DMS53 treated with DMSO at 0.1 percent for 48 hours (cell line): ENCODE measurements at regions not wholly inside any gene's neighbourhood (a gene's known extent, or its start where the extent isn't known, plus 50 kb on each side); places are given as distances from the start of the nearest gene placed in this dataset.

Experiments
- DNase-seq: peaks from one replicate; lab custom pipeline; 2025; ENCODE audit not compliant: unreplicated experiment; lab: John Stamatoyannopoulos, UW

DNA sequence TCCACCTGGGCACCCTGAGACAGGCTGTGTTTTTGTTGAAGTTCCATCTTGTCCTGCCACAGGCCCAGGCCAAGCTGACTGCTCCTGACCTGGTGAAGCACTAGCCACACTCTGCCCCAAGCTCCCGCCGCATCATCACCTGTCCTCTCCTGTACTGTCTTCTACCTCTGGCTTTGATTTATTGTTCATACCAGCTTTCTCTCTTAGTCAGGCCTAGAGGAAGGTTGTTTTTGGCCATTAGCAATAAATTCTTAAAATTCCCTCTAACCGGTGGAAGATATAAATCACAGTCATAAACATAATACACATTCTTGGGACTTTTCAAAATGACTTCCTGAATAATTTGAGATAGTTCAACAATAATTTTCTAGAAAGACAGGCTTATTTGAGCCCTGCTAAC lies 169.4 kb downstream of the DAD1 start:
- DNase-seq = no peak

DNA sequence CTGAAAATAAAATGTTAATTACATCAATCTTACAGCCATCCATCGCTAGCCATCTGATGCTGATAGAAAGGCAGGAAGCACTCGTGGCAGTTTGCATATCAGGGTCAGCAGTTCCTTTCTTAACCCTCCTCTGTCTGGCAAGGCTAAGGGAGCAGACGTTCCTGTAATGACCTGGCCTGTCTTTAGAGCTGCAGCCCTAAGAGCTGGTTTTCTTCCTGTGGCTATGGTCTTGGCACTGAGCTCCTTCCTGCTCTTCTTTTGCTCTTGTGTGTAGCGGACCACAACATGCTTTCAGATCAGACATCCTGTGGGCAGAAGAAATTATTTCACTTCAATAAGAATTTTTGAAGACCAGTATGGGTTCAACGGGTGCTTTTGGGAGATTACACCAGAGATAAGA lies 170.4 kb downstream of the DAD1 start:
- DNase-seq = no peak

DNA sequence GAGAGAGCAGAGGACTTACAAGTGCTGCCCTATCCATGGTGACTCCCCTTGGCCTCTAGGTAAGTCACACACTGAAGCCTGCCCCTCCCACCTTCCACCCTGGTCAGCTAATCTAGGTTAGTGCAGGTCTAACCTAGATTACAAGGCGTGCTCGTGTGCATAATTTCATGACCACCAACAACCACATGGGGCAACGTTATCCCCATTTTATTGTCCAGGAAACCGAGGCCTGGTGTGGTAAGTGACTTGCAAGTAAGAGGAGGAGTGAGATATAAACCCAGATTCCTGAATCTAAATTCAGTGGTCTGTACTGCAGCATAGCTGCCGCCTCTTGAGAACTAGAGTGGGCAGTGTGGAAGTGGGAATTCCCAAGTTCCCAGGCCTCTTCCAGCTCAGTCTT lies 171.1 kb downstream of the DAD1 start:
- no peak for DNase-seq

DNA sequence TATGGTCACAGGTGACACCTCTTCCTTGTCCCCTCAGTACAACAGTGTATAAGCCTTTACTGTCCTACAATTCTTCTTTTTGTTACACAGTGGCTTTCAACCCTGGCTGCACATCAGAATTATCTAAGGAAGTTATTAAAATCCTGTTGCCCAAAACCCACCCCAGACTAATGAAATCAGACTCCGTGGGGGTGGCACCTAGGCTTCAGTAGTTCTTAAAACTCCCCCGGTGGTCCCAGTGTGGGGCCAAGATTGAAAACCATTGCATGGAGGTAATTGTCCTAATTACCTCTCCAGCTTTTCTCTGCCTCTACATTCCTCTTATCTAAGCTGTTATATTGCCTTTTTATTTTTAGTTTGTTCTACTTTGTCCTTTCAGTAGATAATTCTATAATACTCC lies 172.8 kb downstream of the DAD1 start:
- DNase-seq = no peak

DNA sequence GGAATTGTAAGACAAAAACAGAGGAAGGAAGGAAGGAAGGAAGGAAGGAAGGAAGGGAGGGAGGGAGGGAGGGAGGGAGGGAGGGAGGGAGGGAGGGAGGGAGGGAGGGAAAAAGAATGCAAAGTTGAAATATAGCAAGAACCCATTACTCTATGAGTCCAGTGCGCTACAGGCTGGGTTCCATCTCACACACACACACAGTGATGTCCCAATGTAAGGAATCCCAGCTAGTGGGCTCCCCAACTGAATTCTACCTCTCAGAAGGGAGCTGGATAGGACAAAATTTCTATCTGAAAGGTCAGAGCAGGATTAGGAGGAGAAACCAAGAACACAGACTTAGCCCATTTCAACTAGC lies 173.4 kb downstream of the DAD1 start:
- DNase-seq = no peak

DNA sequence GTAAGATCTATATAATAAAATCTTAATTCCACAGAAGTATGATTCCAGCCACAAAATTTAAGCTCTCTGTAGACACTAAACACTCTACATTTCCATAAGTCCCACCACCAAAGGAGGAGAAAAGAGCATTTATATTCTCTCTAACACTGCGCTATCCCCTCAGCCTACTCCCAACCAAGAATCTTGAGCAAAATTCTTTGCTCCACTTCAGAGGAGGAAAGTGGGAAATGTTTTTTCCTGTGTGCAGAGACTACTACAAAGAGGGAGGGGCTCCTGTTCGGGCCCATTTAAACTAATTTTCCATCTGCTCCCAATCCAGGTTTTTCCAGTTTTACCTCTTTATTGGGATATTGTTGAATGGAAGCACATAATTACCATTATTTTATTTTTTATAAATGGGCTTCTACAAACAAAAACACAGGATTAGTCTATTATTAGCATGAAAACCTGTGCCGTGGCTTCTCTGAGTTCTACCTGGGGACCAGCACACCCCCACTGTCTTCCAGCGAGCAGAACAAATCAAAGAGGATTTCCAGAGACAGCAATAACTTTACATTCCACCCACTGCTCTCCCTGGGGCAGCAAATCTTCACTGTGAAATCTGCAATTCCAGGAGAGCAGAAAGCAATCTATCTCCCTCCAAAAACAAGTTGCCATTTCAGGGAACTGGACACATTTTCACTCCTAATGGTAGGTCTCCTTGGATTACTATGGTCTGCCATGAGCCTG lies 174.0 kb downstream of the DAD1 start:
- DNase-seq = no peak

DNA sequence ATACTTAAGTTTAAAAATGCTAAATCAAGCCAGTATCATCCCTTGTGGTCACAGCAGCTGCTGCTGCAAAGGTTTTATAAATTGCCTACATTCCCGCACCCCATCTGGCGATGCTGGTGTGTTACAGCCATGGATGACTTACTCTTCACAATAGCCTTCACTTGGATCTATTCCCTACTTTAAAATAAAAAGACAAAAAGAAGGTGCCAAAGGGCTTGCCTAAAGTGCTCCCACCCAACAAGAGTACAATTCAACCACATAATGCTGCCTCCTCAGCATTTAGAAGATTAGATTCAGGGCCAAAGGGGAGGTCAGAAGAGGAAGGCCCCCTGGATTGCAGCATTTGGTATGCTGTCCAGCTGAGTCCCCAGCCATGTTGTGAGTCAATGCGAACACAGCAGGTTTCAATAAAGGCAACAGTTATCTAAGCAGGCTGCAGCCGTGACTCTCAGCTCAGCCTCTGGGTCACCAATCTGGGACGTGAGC lies 176.1 kb downstream of the DAD1 start:
- DNase-seq = no peak

DNA sequence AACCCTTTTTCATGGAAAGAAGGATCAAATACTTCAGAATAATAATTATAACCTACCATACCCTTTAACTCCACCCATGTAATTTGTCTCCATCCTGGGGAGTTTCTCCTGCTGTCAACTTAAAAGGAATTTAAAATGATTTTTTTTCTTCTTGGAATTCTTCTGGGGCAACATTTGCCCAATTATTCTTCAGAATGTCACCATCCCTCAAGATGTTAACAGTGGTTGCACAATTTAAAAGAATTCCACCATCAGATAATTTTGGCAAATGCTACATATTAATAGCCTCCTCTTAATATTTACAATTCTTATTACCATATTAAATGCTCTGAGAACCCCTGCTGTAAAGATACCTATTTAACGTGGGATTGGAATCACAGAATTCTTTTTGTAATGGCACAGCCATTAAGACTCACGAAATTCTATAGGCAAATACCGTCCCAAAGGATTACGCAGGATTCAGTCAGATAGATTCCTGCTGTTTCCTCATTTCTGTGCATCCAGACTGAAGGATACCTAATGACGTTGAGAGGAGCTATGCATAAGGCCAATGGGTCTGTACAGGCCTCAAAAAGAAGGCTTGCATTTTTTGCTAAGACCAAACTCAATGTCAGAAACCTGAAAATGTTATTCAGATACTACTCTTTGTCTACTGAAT lies 177.5 kb downstream of the DAD1 start:
- DNase-seq = no peak

DNA sequence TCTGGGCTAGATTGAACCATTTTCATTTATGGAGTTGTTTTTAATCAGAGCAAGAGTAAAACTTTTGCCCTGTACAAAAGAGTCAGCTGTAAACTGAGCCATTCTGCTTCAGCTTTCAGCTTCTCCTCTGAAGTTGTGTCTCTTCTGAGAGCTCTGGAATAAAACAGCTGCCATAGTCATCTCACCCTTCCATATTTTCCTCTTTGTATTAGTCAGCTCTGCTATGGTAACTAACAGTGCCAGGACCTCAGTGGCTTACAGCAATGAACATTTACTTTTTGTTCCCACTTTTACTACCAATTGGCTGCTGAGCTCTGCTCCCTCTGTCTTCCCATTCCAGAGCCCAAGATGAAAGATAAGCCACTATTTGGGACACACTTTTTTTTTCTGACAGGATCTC lies 178.5 kb downstream of the DAD1 start:
- no peak for DNase-seq

DNA sequence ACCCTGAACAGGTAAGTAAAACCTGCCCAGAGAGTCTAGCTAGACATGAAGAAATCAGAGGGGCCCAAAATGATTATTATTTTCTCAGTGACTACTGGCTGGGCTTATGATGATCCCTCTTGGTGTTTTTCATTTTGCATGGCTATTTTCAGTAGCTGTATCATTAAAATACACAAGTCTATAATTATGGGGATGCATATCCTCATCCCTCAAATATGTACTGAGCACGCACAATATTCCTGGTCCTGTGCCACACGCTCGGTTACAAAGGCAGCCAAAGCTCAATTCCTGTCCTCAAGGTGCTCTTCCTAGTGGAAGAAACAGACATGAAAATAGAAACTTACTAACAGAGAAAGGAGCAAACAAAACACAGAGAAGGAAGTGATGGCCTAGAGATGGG lies 180.0 kb downstream of the DAD1 start:
- DNase-seq = no peak

DNA sequence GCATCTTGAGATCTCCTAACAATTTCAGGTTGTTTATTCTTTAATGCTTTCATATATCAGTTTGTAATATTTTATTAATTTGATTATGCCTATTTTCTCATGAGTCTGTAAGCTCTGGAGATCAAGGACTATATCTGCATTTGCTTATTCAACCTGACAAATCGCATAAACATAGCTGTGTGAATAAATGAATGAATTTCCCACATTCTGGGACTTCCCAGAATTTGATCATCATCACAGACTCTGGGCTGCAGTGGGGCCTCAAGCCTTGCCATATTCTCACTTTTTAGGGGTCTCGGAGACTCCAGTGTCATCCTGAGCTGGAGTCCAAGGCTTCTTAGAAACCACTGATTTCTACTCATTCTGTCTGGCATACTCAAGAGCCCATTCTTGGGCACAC lies 180.5 kb downstream of the DAD1 start:
- DNase-seq = no peak

DNA sequence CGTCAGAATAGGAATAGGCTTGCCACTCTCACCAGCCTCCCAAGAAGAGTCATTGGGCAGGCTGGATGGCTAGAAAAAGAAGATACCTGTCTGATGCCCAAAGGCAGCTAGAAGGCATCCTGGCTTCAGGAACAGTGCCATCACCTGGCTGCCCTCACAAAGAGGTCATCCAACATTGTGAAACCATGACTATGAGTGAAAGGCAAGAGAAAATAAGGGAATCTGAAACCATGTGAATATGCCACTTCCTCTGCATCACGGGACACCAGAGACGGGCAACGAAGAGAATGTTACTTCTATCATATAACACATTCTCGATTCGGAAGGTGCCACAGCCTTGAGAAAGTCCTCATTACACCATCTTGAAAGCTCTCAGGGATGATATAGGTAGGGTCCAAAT lies 182.0 kb downstream of the DAD1 start:
- no peak for DNase-seq

DNA sequence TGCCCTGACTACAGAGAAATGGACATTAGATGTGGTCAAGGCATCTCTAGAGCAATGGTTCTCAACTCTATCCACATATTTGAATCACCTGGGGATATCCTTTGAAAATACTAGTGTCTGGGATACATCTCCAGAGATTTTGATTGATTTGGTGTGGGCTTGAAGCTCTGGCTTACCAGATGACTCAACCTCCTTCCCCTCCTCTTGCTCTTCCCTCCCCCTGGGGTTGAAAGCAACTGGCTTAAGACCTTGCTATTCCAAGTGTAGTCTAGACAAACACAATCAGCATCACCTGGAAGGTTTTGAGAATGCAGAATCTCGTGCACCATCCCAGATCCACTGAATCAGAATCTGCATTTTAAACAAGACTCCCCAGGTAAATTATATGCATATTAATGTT lies 183.8 kb downstream of the DAD1 start:
- no peak for DNase-seq

DNA sequence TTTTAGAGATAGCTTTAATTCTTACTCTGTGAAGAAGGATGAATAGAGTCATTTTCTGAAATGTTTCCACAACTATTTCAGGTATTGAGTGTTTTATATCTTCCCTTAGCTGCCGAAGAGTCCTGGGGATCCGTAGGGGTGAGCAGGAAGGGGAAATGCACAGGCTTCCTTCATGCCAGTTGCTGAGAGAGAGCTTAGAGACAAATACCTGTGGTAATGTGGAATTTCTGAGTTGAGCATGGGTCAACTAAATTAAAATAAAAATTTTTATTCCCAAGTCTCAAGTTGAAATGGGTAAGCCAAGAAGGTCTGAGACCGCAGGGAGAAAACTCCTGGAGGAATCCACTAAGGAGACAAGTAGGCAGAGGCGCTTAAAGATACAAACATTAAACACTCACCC lies 185.7 kb downstream of the DAD1 start:
- no peak for DNase-seq

DNA sequence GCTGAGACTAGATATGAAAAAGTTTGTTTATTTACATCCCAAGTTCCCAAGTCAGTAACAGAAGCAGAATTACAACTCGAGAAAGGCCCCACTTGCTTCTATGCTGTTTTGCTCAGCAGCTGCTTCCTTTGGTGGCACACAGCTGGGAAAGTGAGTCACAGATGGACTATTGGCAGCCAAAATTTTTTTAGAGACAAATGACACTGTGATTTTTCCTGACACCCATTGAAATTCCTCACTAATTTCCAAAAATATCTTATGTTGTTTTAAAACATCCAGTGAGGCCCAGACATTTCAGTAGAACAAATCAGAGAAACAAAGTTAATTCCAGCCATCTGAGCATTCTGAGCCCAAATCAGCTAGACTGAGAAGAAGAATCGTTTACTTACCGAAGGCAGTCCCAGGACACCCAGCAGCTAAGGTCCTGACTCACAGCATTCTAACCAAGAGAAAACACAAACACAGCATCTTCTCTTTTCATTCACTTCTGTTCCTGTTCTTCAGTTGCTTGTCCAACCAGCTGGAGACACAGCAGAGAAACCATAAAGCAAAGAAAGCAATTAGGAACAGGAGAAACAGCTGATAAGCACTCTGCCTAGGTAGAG lies 188.3 kb downstream of the DAD1 start:
- no peak for DNase-seq

DNA sequence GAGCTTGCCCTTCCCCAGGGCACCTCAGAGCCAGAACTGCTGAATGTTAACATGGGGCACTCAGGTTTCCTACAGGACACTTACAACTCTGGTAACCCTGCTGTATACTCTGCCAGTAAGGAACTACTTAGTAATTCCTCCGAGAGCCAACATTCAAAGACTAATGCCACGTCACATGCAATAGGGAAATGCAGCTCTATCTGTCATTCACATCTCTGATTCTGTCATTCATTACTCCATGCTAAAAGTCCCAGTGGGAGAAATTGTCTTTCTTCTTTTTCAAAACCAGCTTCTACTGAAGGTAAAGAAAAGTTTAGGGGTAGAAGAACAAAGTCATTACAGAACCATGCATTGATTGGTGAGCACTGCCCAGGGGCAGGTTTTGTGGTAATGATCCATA lies 189.2 kb downstream of the DAD1 start:
- no peak for DNase-seq

DNA sequence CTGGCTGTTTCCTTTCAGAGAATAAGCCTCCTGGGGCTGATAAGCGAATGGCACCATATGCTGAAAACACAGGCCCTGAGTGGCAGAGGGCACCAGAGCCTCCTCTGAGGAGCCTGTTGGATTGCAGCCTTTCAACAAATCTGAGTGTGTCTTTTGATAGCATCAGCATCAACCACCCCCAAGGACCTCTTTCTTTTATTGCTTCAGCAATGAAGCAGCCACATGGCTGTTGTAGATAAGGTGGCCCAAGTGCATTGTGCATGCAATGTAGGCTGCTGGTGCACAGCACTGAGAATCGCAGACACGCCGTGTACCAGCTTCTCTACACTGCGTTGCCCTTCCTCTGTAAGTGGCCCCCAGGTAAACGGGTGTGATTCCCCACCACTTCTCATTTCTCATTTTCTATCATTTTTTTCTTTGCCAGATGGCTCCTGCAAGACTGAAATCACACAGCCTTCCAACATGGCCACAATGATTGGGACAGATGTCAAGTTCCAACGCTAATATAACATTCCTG lies 191.7 kb downstream of the DAD1 start:
- DNase-seq = no peak

DNA sequence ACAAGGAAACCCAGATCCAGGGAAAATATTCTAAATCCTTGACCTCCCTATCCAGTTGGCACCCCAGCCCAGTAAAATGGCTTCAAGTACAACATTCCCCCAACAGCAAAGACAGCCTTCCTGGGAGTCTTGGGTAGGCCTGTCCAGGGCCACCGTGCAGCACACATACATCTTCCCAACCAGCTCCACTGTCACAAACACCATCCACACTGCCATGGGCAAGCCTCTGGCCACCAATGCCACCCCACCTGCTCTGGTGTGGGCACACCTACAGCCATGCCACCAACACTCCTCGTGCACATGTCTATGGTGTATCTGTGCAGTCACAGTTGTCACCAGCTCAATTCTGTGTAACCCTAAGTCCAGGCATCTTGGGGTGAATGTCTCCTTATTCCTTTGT lies 193.2 kb downstream of the DAD1 start:
- DNase-seq = no peak

DNA sequence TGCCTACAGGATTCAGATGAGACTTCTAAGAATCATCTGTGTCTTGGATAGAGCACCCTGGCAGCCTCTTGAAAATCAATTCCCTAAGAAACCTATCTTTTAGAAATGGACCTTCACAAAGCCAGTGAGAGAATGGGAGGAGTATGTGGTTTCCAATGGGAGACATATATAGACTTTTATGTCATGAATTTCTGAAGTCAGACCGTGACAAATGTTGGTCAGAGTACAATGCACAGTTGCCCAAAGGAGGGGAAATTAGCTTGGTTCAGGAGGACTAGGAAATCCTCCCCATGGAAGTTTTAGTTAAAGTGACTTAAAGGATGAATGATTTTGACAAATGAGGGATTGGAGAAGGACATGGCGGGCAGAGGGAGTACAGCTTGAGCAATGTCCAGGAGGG lies 194.4 kb downstream of the DAD1 start:
- DNase-seq = no peak

DNA sequence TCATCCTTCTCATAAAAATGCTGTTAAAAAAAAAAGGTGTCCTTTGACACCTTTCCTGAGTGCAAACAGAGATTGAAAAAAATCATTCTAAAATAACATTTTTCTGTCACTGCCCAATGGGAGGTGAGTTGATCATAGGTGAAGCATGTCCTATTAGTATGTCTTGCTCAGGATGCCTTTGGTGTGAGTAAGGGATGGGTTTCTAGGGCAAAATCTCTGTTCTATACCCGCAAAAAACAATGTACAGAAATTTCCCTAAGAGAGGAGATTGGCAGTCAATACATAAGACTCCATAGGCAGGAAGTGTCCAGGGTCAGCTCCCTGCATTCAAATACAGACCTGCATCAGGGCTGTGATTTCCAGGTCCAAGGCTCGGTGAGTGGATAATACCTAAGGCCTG lies 195.2 kb downstream of the DAD1 start:
- DNase-seq = no peak

DNA sequence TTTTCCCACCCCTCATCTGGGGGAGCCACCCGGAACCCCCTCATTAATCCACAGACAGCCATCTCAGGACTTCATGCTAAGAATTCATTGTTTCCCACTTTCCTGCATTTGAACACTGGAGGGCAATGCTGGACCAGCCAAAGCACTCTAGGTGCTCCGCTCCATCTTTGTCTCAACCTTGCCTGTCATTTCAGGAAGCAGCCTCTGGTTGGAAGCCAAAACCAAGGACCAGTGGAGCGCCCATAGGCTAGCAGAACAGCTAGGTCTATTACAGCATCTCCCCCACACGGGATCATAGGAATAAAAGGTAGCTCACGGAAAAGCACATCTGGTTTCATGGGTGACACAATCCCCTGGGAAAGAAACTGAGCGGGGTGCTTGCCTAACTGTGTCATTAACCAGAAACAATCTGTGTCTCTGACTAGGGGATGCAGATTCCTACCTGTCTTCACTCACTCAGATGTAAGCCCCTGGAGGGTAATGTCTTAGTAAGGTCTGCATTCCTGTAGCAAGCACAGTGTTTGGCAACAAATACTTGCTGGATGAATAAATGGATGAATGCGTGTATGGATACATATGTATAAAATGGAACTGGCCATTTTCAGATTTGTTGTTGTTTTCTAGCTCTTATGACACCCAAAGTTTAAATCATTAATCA lies 197.0 kb downstream of the DAD1 start:
- DNase-seq = peak; percentile 12
